ENCODE measurements at regions not wholly inside any gene's neighbourhood (a gene's known extent, or its start where the extent isn't known, plus 50 kb on each side); places are given as distances from the start of the nearest gene placed in this dataset.

DNA sequence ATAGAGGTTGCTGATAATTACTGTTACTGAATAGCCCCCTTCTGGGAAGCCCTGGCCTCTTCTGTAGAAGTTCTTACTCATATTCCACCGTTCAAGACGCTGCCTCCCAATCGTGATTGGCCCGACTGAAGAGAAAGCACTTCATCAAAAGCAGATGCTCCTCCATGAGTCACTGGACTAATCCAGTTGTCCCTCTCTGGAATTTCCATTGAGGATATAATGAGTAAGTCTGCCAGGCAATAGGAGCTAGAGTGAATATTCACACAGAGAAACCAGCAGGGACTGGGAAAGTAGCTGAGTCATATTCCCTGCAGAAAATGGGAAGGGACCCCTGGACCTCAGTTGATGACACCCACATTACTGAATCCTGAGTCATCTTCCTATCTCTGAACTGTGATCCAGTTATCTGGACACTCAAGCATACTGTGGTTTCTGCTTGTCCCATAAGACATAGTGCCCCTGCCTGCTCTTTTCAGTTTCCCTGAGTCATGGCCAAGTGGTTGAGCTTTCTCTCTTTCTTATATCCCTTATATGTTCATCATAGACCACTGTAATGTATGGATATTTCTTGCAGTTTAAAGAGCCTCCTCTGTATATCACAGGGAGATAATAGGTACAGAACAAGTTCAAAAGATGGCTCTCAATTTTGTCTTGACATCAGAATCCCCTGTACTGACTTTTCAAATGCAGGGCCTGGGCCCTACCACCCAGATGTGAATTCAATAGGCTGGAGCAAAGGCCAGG is 151.2 kb upstream of the CDIN1 start:
- no peak overlapping the region for H3K4me3 ChIP-seq (ENCODE audit: low read length)
- TF ChIP-seq, protein P1, sequence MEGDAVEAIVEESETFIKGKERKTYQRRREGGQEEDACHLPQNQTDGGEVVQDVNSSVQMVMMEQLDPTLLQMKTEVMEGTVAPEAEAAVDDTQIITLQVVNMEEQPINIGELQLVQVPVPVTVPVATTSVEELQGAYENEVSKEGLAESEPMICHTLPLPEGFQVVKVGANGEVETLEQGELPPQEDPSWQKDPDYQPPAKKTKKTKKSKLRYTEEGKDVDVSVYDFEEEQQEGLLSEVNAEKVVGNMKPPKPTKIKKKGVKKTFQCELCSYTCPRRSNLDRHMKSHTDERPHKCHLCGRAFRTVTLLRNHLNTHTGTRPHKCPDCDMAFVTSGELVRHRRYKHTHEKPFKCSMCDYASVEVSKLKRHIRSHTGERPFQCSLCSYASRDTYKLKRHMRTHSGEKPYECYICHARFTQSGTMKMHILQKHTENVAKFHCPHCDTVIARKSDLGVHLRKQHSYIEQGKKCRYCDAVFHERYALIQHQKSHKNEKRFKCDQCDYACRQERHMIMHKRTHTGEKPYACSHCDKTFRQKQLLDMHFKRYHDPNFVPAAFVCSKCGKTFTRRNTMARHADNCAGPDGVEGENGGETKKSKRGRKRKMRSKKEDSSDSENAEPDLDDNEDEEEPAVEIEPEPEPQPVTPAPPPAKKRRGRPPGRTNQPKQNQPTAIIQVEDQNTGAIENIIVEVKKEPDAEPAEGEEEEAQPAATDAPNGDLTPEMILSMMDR (conservative IDR thresholded peaks at IDR 0.05; ENCODE audit: low read length): peak; percentile 16
- DNase-seq (ENCODE audit: low read depth): peak; percentile 99

- TF ChIP-seq, protein P1 (conservative IDR thresholded peaks at IDR 0.05; ENCODE audit: low read length): no peak
- no peak overlapping the region for H3K4me3 ChIP-seq (ENCODE audit: low read length)
- DNase-seq (ENCODE audit: low read depth): no peak
Observed at GRCh38 chr15:36429707-36430106, 149.7 kb upstream of the CDIN1 start.

GRCh38 chr15:36430280-36430679 is 149.1 kb upstream of the CDIN1 start:
- no peak overlapping the region for H3K4me3 ChIP-seq (ENCODE audit: low read length)
- TF ChIP-seq, protein P1 (conservative IDR thresholded peaks at IDR 0.05; ENCODE audit: low read length): no peak
- no peak for DNase-seq (ENCODE audit: low read depth)

DNA sequence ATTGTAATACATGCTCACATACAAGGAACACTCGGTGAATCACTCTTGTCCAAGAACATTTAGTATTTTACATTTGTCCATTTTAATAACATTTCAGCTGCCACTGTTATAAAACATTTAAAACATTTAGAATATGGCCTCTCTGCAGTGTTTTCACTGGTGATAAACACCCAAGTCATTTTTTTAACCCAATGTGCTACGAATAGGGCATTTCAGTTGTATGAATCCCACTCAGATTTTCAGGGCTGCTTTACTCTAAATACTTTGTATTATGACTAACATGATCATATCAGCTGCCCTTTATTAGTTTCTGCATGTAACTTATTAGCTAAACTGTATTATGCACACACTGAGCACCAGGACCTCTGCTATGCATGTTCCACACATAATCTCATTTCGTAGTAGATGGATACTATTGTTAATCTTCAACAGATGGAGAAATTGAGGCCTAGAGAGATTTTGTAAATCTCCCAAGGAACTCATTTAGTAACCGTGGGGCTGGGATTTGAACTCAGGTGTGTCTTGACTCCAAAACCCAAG is 148.6 kb upstream of the CDIN1 start:
- TF ChIP-seq, protein P1 (conservative IDR thresholded peaks at IDR 0.05; ENCODE audit: low read length): no peak
- no peak overlapping the region for H3K4me3 ChIP-seq (ENCODE audit: low read length)
- no peak for DNase-seq (ENCODE audit: low read depth)

GRCh38 chr15:36432161-36432560 is 147.3 kb upstream of the CDIN1 start:
- DNase-seq (ENCODE audit: low read depth): peak; percentile 61
- no peak overlapping the region for H3K4me3 ChIP-seq (ENCODE audit: low read length)
- TF ChIP-seq, protein P1 (conservative IDR thresholded peaks at IDR 0.05; ENCODE audit: low read length): no peak

GRCh38 chr15:36434177-36434576 is 145.2 kb upstream of the CDIN1 start:
- no peak overlapping the region for H3K4me3 ChIP-seq (ENCODE audit: low read length)
- TF ChIP-seq, protein P1 (conservative IDR thresholded peaks at IDR 0.05; ENCODE audit: low read length): no peak
- DNase-seq (ENCODE audit: low read depth): no peak

GRCh38 chr15:36438499-36438898 is 140.9 kb upstream of the CDIN1 start:
- no peak for DNase-seq (ENCODE audit: low read depth)
- TF ChIP-seq, protein P1 (conservative IDR thresholded peaks at IDR 0.05; ENCODE audit: low read length): no peak
- no peak overlapping the region for H3K4me3 ChIP-seq (ENCODE audit: low read length)

Data from AG10803 (cell line).